ENCODE measurements at regions not wholly inside any gene's neighbourhood (a gene's known extent, or its start where the extent isn't known, plus 50 kb on each side); places are given as distances from the start of the nearest gene placed in this dataset.
"Not testable (repeated sequence)": the region's sequence is repeated elsewhere in the genome, so short reads cannot be mapped to it uniquely, and the experiment has no call there.

GRCh38 chr5:96097488-96097887 is 135.8 kb upstream of the ELL2 start:
- H2AK5ac ChIP-seq (ENCODE audit: low read depth, low read length); H3K23me2 ChIP-seq (ENCODE audit: low read depth, low read length); H3K4me2 ChIP-seq (ENCODE audit: insufficient read depth in 1 of 2, low read depth in 2 of 2, low read length in 2 of 2); H3K79me1 ChIP-seq (ENCODE audit: low read depth, low read length); H3K36me3 ChIP-seq (ENCODE audit: control insufficient read depth in 2 of 4, insufficient read depth in 4 of 4, low read length in 3 of 4); H2BK20ac ChIP-seq (ENCODE audit: low read length); FAIRE-seq; H3K4me1 ChIP-seq (replicated peaks in 1 of 4; ENCODE audit: control insufficient read depth in 3 of 4, insufficient read depth in 4 of 4, low read length in 3 of 4); H2BK15ac ChIP-seq (ENCODE audit: low read length); DNase-seq (ENCODE audit: low read depth in 1 of 2, low spot score in 2 of 2); POLR2A ChIA-PET (ENCODE audit: partially characterized antibody); H3K27ac ChIP-seq (ENCODE audit: low read depth, low read length); H3K14ac ChIP-seq (ENCODE audit: insufficient read length); H3K56ac ChIP-seq (replicated peaks; ENCODE audit: insufficient read length, low read depth, low read length); H3K4ac ChIP-seq (replicated peaks; ENCODE audit: insufficient read length, low read depth, low read length); H3K18ac ChIP-seq (ENCODE audit: extremely low read depth, low read length); H2BK12ac ChIP-seq (ENCODE audit: low read depth, low read length); H3K9ac ChIP-seq (replicated peaks in 1 of 4; ENCODE audit: extremely low read depth in 1 of 4, low read depth in 3 of 4, low read length in 3 of 4); H2BK5ac ChIP-seq (ENCODE audit: low read depth, low read length); H3K9me3 ChIP-seq (ENCODE audit: insufficient read depth in 2 of 2, low read depth in 1 of 2, low read length in 1 of 2); H2AFZ ChIP-seq (ENCODE audit: low read length); H3K4me3 ChIP-seq (ENCODE audit: extremely low read depth in 1 of 4, insufficient read depth in 2 of 4, low read depth in 3 of 4, low read length in 4 of 4); H2BK120ac ChIP-seq (replicated peaks; ENCODE audit: low read depth, low read length); H3K27me3 ChIP-seq (replicated peaks in 1 of 4; ENCODE audit: control insufficient read depth in 3 of 4, extremely low read depth in 1 of 4, insufficient read depth in 3 of 4, low read length in 3 of 4); H3K23ac ChIP-seq (ENCODE audit: insufficient read length); H4K5ac ChIP-seq (ENCODE audit: insufficient read length, low read depth, low read length); H4K8ac ChIP-seq (ENCODE audit: extremely low read depth, insufficient read depth, low read length); H3K79me2 ChIP-seq (ENCODE audit: control insufficient read depth in 1 of 2, insufficient read depth in 2 of 2, low read length in 2 of 2); H4K91ac ChIP-seq (replicated peaks; ENCODE audit: insufficient read length, low read length); H4K20me1 ChIP-seq (replicated peaks in 1 of 2; ENCODE audit: control insufficient read depth in 1 of 2, insufficient read depth in 2 of 2, low read length in 2 of 2): not testable (repeated sequence)
- CTCF ChIA-PET (ENCODE audit: partially characterized antibody) = interaction anchor here (1.8 kb wide), 1 partner anchor 239 kb away, joined by 6 read pairs; no protein-coding TSS in a partner anchor

Data from H1 (cell line).